GM19452 (cell line): ENCODE measurements at regions not wholly inside any gene's neighbourhood (a gene's known extent, or its start where the extent isn't known, plus 50 kb on each side); places are given as distances from the start of the nearest gene placed in this dataset.

Source experiments
- ATAC-seq: cut with Tn5 transposase; IDR thresholded peaks from one replicate; pipeline ENCODE4 v1.9.1; 2021; ENCODE audit not compliant: unreplicated experiment

- no peak for ATAC-seq
These were observed 182.7 kb upstream of the HHIP start for GRCh38 chr4:144463236-144463635.

- ATAC-seq = no peak
These were observed 182.1 kb upstream of the HHIP start for GRCh38 chr4:144463896-144464295.

DNA sequence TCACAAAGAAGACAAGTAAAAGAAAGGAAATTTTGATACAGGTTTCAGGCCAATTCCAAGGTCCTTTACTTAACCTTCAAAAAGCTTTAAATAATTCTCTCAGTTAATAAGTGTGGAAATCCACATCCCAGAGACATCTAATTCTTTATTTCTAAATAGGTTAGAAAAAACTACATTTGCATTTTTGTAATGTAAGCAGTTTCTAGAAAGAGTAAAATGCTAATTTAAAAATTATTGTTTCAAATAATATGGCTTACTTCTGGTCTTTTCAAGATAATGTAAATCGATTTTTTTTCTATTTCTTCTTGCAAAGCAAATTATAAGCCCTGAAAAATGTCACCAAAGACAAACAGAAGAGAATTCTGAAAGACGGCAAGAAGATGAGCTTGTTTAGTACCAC lies 180.4 kb upstream of the HHIP start:
- no peak for ATAC-seq

- no peak for ATAC-seq
These were observed 165.9 kb upstream of the HHIP start for GRCh38 chr4:144480068-144480467.

DNA sequence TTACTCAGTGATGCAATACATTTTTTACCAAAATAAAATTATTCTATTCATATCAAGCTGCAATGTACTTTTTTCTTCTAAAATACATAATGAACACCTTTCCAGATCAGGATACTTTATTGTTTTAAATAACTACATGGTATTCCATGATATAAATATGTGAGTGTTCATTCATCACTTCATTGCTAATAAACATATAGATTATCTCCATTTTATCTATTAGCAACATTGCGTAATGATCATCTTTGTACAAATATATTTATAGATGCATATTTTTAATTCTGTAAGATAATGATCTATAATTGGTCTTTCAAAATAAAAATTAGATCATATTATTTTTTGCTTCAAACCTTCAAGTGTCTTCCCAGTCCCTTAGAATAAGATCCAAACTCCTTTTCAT lies 156.1 kb upstream of the HHIP start:
- ATAC-seq = no peak

DNA sequence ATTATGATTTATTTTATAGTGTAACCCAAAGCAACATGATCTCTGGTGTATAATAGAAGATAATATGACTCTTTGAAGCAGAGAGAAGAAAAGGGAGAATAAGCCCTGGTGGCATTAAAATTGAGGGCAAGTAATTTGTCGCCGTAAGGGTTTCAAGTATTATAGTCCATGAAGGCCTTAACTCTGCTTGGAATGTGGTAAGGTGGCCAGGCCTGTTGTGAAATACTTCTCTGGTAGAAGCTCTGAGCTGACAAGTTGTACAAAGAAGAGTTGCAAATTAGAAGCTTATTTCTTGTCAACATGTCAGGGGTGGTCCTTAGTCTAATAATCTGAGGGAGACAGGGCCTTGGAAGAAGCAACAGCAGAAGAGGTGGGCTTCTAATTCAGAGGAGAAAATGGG lies 151.7 kb upstream of the HHIP start:
- ATAC-seq = no peak

DNA sequence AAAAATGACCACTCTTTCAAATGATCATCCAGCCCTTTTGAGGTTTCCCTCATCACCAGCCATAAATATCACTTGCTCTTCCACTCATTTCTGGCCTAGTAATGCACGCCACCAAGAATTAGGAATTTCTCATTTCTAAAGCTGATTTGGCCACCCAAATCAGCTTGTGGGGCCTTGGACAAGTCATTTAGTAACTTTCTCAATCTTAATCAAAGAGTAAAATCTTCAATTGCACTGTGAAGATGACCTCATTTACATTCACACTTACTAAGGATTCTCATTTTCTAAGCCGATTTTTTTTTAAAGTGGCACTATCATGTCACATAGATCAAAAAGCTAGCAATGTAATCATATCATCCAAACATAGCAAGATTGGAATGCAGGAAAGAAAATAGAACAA lies 150.0 kb upstream of the HHIP start:
- ATAC-seq = no peak

GRCh38 chr4:144499777-144500176 lies 146.2 kb upstream of the HHIP start:
- ATAC-seq = peak; percentile 89

- ATAC-seq = no peak
These were observed 144.7 kb upstream of the HHIP start for GRCh38 chr4:144501231-144501780.

DNA sequence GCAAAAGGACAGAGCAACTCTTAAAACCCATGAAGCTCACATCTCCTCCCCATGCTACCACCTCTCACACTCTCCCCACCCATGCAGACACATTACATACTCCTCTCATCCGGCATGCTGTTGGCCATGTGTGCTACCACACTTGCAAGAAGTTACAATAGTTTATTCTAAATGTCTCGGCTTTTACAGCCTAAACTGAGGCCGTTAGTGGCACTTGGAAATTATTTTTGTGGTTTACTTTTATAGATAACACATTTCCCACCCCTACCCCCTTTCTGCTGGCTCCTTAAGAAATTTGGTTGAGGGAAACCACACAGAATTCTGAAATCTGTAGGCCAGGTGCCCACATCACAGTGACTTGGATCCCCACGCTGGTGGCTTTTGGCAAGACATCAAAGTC lies 141.1 kb upstream of the HHIP start:
- no peak for ATAC-seq

GRCh38 chr4:144507311-144508101 lies 138.4 kb upstream of the HHIP start:
- ATAC-seq = no peak

- no peak for ATAC-seq
These were observed 136.6 kb upstream of the HHIP start for GRCh38 chr4:144509088-144510015.

DNA sequence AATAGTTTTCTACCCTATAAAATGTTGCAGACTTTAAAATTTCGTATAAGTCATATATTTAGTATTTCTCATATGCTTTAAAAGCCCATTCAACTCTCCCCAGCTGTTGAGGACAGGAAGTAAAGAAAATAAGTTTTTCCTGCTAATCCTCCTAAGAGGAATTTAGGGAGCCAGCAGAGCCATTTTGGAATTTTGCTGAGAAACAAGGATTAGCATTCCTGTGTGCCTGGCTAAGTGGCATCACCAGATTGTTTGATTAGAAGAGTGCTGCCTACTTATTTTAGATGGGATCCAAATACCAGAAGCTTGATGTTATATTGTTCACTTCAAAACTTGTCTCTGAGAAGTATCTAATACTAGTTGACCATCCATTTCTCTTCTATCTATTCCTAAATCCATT lies 131.2 kb upstream of the HHIP start:
- ATAC-seq = no peak

- no peak for ATAC-seq
These were observed 127.6 kb upstream of the HHIP start for GRCh38 chr4:144518181-144518895.

DNA sequence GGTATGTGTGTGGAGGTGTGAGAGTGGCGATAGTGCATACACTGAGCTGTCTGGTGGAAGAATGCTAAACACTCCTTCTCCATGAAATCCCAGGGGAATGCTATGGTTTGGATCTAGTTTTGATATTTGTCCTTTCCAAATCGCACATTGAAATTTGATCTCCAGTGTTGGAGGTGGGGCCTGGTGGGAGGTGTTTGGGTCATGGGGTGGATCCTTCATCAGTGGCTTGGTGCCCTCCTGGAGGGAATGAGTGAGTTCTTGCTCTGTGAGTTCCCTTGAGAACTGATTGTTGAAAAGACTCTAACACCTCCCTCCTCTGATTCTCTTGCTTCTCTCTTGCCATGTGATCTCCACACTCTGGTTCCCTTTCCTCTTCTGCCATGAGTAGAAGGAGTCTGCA lies 114.1 kb upstream of the HHIP start:
- no peak for ATAC-seq

- ATAC-seq = peak; percentile 99
These were observed 98.2 kb upstream of the HHIP start for GRCh38 chr4:144547678-144548298.

GRCh38 chr4:144556636-144557035 lies 89.3 kb upstream of the HHIP start:
- no peak for ATAC-seq

- no peak for ATAC-seq
These were observed 88.6 kb upstream of the HHIP start for GRCh38 chr4:144557404-144557803.

DNA sequence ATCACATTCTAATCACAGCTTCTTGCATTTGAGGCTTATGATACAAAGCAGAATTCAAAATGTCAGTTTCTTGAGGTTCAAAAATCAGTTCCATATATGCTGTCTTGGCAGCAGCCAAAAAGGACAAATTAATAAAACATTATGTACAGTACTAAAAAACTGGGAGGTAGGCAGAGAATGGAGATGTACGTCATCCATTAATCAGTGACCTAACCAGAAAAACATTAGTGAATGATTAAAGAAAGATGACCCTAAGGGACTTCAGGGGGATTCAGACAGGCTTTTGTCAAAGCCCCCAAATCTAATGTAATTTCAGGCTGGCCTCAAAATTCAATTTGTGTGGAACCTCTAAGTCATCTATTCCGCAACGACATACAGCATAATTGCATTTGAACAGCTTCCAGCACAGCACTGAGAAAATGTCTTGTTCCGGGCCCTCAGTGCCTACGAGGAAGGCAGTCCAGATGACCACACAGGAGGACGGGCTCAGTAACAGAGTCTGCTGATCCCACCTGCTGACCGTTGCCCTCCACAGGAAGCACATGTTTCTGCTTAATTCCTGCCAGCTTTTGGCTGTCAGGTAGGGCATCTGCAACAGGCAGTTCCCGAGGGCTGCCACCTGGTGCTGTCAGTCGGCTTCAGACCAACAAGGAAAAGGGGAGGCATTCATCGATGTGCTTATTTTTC lies 83.8 kb upstream of the HHIP start:
- no peak for ATAC-seq

- ATAC-seq = no peak
These were observed 81.6 kb upstream of the HHIP start for GRCh38 chr4:144564358-144564757.
